PFSK-1 (cell line): ENCODE measurements at regions not wholly inside any gene's neighbourhood (a gene's known extent, or its start where the extent isn't known, plus 50 kb on each side); places are given as distances from the start of the nearest gene placed in this dataset.

Experiments
- FOXP2 ChIP-seq: optimal IDR thresholded peaks from 2 replicates; pipeline ENCODE3; 2011; ENCODE audit warnings: borderline replicate concordance, control low read depth, inconsistent platforms; ENCODE audit not compliant: insufficient read depth; ENCODE audit errors: extremely low read length, extremely low read depth
- POLR2AphosphoS5 ChIP-seq: IDR thresholded peaks from 2 replicates; pipeline ENCODE4 v1.6.1; 2012; ENCODE audit warnings: low read depth, mild to moderate bottlenecking, control low read depth, low read length, moderate library complexity
- REST ChIP-seq, 2 experiments: IDR thresholded peaks; 2 replicates each; pipeline versions ENCODE4 v1.6.1 to v1.8.0; 2011 to 2012; ENCODE audit warnings: low read depth in 2 of 2, low read length in 2 of 2, control low read depth in 1 of 2, inconsistent platforms in 1 of 2, mild to moderate bottlenecking in 1 of 2, moderate library complexity in 1 of 2; ENCODE audit not compliant: insufficient read depth in 1 of 2
- SIN3A ChIP-seq: IDR thresholded peaks from 2 replicates; pipeline ENCODE4 v1.6.1; 2012; ENCODE audit warnings: mild to moderate bottlenecking, low read length, moderate library complexity, borderline replicate concordance; ENCODE audit not compliant: insufficient read depth
- TAF1 ChIP-seq: IDR thresholded peaks from 2 replicates; pipeline ENCODE4 v1.6.1; 2012; ENCODE audit warnings: low read length, control low read depth, borderline replicate concordance; ENCODE audit not compliant: insufficient read depth

DNA sequence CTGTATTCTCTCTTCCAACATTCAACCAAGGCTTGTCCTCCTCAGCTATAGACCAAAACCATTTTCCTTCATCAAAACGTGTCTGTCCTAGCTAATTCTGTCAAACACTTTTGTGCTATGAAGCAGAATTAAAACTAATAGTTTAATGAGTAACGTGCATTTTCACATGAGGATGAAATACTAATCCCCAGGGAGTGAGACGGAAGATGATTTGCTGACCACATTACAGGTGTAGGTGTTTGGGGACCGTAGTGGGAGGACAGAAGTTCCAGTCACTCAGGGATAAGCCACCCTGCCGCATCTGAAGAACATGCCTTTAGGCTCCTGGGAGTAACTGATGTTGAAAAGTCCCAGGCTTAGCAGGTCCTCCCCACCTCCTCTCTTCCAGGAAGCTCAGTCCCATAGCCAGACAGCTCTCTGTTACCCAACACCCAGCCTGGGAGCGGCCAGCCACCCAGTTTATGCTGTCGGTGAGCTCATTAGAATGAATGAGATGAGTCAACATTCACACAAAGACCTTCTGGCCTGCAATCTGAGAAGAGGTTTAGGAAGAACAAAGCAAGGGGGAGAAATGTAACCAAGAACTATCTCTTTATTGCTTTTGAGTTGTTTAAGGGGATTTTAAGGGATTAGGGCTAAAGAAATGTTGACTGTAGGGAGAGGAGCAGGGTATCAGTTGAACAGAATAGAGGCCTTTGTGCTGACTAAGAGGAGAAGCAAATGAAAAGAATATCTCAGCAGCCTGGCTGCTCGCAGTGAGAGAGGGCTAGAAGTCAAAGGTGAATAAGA lies 122.5 kb downstream of the FOXI3 start:
- no peak for TF ChIP-seq FOXP2
- no peak for TF ChIP-seq POLR2AphosphoS5
- TF ChIP-seq TAF1: no peak
- TF ChIP-seq SIN3A: no peak
- no peak for TF ChIP-seq REST (IDR thresholded peaks at IDR 0.05; ENCODE audit: insufficient read depth in 1 of 2, low read depth in 2 of 2, low read length in 2 of 2)

- no peak for TF ChIP-seq TAF1
- no peak for TF ChIP-seq FOXP2
- TF ChIP-seq SIN3A: no peak
- no peak for TF ChIP-seq POLR2AphosphoS5
- no peak for TF ChIP-seq REST (IDR thresholded peaks at IDR 0.05; ENCODE audit: insufficient read depth in 1 of 2, low read depth in 2 of 2, low read length in 2 of 2)
Measured at GRCh38 chr2:88321449-88322248, 130.8 kb downstream of the FOXI3 start.

- TF ChIP-seq FOXP2: no peak
- TF ChIP-seq SIN3A: no peak
- TF ChIP-seq POLR2AphosphoS5: no peak
- TF ChIP-seq REST (IDR thresholded peaks at IDR 0.05; ENCODE audit: insufficient read depth in 1 of 2, low read depth in 2 of 2, low read length in 2 of 2): no peak
- TF ChIP-seq TAF1: no peak
Measured at GRCh38 chr2:88320076-88320773, 132.3 kb downstream of the FOXI3 start.

DNA sequence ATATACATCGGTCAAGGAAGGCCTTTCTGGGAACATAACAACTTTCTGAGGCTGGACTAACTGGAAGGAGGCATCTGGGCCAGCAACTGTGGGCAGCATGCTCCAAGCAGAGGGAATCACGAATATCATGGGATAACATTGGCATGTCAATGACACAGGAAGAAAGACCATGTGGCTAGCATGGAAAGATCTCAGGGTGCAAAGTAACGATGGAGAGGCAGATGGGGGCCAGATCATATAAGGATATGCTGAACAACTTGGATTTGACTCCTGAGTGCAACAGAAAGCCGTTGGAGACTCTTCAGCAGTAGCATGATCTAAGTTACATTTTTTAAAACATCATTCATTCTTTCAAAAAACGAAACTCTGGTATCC lies 133.6 kb downstream of the FOXI3 start:
- TF ChIP-seq TAF1 (no peak), REST (IDR thresholded peaks at IDR 0.05; ENCODE audit: insufficient read depth in 1 of 2, low read depth in 2 of 2, low read length in 2 of 2) (no peak), POLR2AphosphoS5 (no peak), SIN3A (no peak), FOXP2 (no peak)
